ENCODE measurements at regions not wholly inside any gene's neighbourhood (a gene's known extent, or its start where the extent isn't known, plus 50 kb on each side); places are given as distances from the start of the nearest gene placed in this dataset.
A peak's percentile ranks its signal among the peaks of the same experiment; 100 is the strongest.

GRCh38 chr6:163729127-163729872, 314.8 kb downstream of the QKI start (continued):
- TF ChIP-seq SIN3B (IDR thresholded peaks at IDR 0.05; ENCODE audit: low read depth) (no peak), MEIS2 (IDR thresholded peaks at IDR 0.05; ENCODE audit: partially characterized antibody) (peak; percentile 40), KLF16 (IDR thresholded peaks at IDR 0.05) (no peak), ZNF263 (CRISPR knock-in tag; IDR thresholded peaks at IDR 0.05; ENCODE audit: borderline replicate concordance) (no peak), DNMT1 (IDR thresholded peaks at IDR 0.05) (no peak), ZNF384 (IDR thresholded peaks at IDR 0.05; ENCODE audit: low read depth, low read length) (no peak), BACH1 (tag; IDR thresholded peaks at IDR 0.05) (no peak), TAL1 (IDR thresholded peaks at IDR 0.05) (peak; percentile 42; the same call in 1 of the 2 replicates), TFAP4 (CRISPR knock-in tag; IDR thresholded peaks at IDR 0.05; ENCODE audit: borderline replicate concordance) (peak; percentile 34; the same call in 1 of the 2 replicates), ASH1L (IDR thresholded peaks at IDR 0.05; ENCODE audit: borderline replicate concordance, low read depth, partially characterized antibody) (no peak)
- TF ChIP-seq, protein P1, sequence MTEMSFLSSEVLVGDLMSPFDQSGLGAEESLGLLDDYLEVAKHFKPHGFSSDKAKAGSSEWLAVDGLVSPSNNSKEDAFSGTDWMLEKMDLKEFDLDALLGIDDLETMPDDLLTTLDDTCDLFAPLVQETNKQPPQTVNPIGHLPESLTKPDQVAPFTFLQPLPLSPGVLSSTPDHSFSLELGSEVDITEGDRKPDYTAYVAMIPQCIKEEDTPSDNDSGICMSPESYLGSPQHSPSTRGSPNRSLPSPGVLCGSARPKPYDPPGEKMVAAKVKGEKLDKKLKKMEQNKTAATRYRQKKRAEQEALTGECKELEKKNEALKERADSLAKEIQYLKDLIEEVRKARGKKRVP (CRISPR knock-in tag; IDR thresholded peaks at IDR 0.05), result no peak

Measured in K562 (cell line).